ENCODE measurements at regions not wholly inside any gene's neighbourhood (a gene's known extent, or its start where the extent isn't known, plus 50 kb on each side); places are given as distances from the start of the nearest gene placed in this dataset.

GRCh38 chr11:122209619-122210366, 93.8 kb upstream of the BLID start:
- FAIRE-seq (peak; percentile 93), DNase-seq (ENCODE audit: low read depth) (peak; percentile 76)
- TF ChIP-seq CTCF (IDR thresholded peaks at IDR 0.05; ENCODE audit: insufficient read depth, low read depth, low read length): no peak
- Mint-ChIP-seq H3K27ac (ENCODE audit: unreplicated experiment) (no peak overlapping the region), H3K27me3 (ENCODE audit: low read depth, unreplicated experiment) (no peaks in the 10 kb centered on the region), H3K9me3 (ENCODE audit: unreplicated experiment) (no peaks in the 10 kb centered on the region), H3K4me3 (ENCODE audit: unreplicated experiment) (no peak overlapping the region), H3K36me3 (ENCODE audit: low read depth, unreplicated experiment) (no peaks in the 10 kb centered on the region), H3K4me1 (ENCODE audit: low read depth, unreplicated experiment) (peaks cover 4% of the 10 kb centered on the region)
- Histone ChIP-seq H3K79me2 (ENCODE audit: insufficient read depth, low read length) (peaks cover 21% of the 10 kb centered on the region), H3K27me3 (ENCODE audit: insufficient read depth, low read length) (no peaks in the 10 kb centered on the region), H3K9me3 (ENCODE audit: insufficient read depth, low read depth, low read length) (no peaks in the 10 kb centered on the region), H3K4me1 (ENCODE audit: insufficient read depth, low read length) (peaks cover 56% of the 10 kb centered on the region), H4K20me1 (ENCODE audit: insufficient read depth, low read length) (no peaks in the 10 kb centered on the region), H3K4me3 (ENCODE audit: insufficient read depth, low read depth, low read length) (no peak overlapping the region), H3K4me2 (ENCODE audit: low read length) (peak overlapping the region; percentile 30), H3K9ac (ENCODE audit: low read length) (peak overlapping the region; percentile 53), H2AFZ (ENCODE audit: low read depth, low read length) (no peak overlapping the region), H3K27ac (ENCODE audit: low read depth, low read length) (peak overlapping the region; percentile 89), H3K36me3 (ENCODE audit: insufficient read depth, low read length) (no peaks in the 10 kb centered on the region)

DNA sequence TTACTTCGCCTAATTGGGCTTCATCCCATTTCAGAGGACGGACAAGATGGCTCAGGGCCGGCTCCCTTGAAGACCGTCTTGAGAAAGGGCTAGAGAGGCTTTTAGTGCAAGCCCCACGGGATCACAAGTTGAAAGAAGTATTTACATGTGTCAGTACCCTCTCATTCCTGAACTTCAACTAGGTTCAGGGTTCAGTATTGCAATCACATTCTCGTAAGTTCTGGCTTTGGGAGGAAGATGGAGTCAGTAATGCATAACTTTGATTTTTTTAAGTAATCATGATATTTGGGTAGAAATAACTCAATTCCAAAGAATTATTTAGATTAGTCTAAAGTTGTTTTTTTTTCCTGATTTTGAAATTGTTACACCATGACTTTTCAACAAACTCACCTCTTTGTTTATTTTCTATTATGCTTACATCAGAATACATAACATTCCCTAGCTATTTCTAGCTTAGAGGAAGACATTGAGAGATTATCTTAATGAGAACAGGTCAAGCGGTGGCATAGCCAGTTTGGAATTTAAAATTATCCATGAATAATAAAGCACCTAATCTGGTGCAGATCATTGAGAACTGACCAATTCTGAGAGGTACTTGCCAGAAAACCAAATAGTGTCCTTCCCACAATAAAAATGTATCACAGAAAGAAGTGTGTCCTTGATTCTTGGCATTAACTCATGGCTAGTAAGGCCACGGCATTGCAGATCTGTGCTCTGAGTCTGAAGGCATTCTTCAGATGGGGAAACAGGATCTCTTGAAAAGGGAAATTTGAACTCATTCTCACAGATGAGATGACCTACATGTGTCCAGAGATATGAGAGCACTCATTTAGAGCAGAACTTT, 92.1 kb upstream of the BLID start:
- Histone ChIP-seq H3K36me3 (ENCODE audit: insufficient read depth, low read length) (no peaks in the 10 kb centered on the region), H3K4me1 (ENCODE audit: insufficient read depth, low read length) (peaks cover 59% of the 10 kb centered on the region), H4K20me1 (ENCODE audit: insufficient read depth, low read length) (no peaks in the 10 kb centered on the region), H3K79me2 (ENCODE audit: insufficient read depth, low read length) (peaks cover 37% of the 10 kb centered on the region), H3K27ac (ENCODE audit: low read depth, low read length) (peak overlapping the region; percentile 89), H3K4me2 (ENCODE audit: low read length) (peak overlapping the region; percentile 71), H3K27me3 (ENCODE audit: insufficient read depth, low read length) (no peaks in the 10 kb centered on the region), H3K9ac (ENCODE audit: low read length) (peak overlapping the region; percentile 67), H2AFZ (ENCODE audit: low read depth, low read length) (peak overlapping the region; percentile 6), H3K9me3 (ENCODE audit: insufficient read depth, low read depth, low read length) (no peaks in the 10 kb centered on the region), H3K4me3 (ENCODE audit: insufficient read depth, low read depth, low read length) (peak overlapping the region; percentile 20)
- Mint-ChIP-seq H3K27ac (ENCODE audit: unreplicated experiment) (no peak overlapping the region), H3K9me3 (ENCODE audit: unreplicated experiment) (no peaks in the 10 kb centered on the region), H3K27me3 (ENCODE audit: low read depth, unreplicated experiment) (no peaks in the 10 kb centered on the region), H3K36me3 (ENCODE audit: low read depth, unreplicated experiment) (no peaks in the 10 kb centered on the region), H3K4me1 (ENCODE audit: low read depth, unreplicated experiment) (peaks cover 5% of the 10 kb centered on the region), H3K4me3 (ENCODE audit: unreplicated experiment) (no peak overlapping the region)
- peak; percentile 96 for FAIRE-seq
- no peak for TF ChIP-seq EZH2 (IDR thresholded peaks at IDR 0.05; ENCODE audit: insufficient read depth, low read length)
- TF ChIP-seq CTCF (IDR thresholded peaks at IDR 0.05; ENCODE audit: insufficient read depth, low read depth, low read length): no peak
- DNase-seq (ENCODE audit: low read depth): peak; percentile 86

All from astrocyte (in vitro differentiated cells and primary cell).